ENCODE measurements at regions not wholly inside any gene's neighbourhood (a gene's known extent, or its start where the extent isn't known, plus 50 kb on each side); places are given as distances from the start of the nearest gene placed in this dataset.

DNA sequence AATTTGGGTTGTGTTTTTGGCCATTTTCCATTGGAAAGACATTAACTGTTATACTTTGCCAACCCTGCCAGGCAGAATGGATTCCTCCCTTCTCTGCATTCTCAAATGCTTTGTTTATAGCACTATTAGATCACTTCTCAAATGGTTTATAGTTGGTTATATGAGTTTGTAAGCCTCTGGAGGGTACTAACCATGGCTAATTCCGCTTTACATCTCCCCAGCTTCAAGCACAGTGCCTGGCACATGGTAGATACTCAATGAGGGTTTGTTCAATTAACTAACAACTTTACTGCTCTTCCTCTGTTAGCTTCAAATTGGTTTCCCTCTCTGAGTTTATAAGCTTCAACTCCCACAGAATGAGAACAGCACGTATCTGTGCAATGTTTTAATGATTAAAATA lies 213.5 kb downstream of the SOX11 start:
- ChIA-PET CTCF (no interaction called here), POLR2A (no interaction called here)
- no peak overlapping the region for H3K27ac Mint-ChIP-seq
- H3K27me3 Mint-ChIP-seq, result no peaks in the 10 kb centered on the region
- DNase-seq, result no peak
- H3K9me3 Mint-ChIP-seq, result peaks cover 2% of the 10 kb centered on the region
- H3K4me3 Mint-ChIP-seq, result no peak overlapping the region
- H3K4me1 Mint-ChIP-seq, result no peaks in the 10 kb centered on the region
- H3K36me3 Mint-ChIP-seq (ENCODE audit: low read depth), result no peaks in the 10 kb centered on the region

- Mint-ChIP-seq H3K9me3 (peaks cover 2% of the 10 kb centered on the region), H3K27ac (no peak overlapping the region), H3K36me3 (ENCODE audit: low read depth) (no peaks in the 10 kb centered on the region), H3K27me3 (no peaks in the 10 kb centered on the region), H3K4me1 (no peaks in the 10 kb centered on the region), H3K4me3 (no peak overlapping the region)
- CTCF ChIA-PET, result no interaction called here
- no peak for DNase-seq
- POLR2A ChIA-PET, result no interaction called here
These were observed 215.9 kb downstream of the SOX11 start for GRCh38 chr2:5908071-5908470.

- Mint-ChIP-seq H3K9me3 (peaks cover 3% of the 10 kb centered on the region), H3K27ac (no peak overlapping the region), H3K27me3 (no peaks in the 10 kb centered on the region), H3K36me3 (ENCODE audit: low read depth) (no peaks in the 10 kb centered on the region), H3K4me3 (no peak overlapping the region), H3K4me1 (no peaks in the 10 kb centered on the region)
- DNase-seq, result no peak
- CTCF ChIA-PET, result no interaction called here
- POLR2A ChIA-PET, result no interaction called here
These were observed 219.5 kb downstream of the SOX11 start for GRCh38 chr2:5911718-5912117.

DNA sequence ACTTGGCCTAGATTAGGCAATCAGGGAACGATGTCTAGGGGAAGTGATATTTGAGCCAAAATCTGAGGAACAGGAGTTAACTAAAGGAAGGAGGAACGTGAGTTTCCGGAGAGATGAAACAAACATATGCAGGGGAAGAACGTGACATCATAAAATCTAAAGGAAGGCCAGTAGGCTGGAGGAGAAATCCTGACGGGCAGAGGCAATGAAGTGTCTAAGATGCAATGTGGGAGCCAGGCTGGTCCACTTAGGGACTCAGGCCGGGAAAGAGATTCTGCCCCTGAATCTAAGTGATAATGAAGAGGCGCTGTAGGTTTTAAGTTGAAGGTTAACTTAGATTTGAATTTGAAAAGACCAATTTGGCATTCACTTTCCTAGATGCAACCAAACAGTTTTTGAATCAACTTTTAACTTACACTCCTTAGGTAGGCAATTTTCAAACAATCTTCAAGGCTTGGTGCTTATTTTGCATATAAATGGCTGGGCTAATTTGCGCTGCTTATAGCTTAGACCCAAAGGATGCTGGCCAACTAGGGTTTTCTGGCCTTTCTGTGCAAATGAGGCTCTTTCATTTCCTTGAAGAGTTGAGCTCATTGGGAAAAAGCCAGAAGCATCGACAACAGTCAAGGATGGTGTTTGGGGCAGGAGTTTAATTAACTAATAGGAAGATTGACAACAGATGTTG lies 221.7 kb downstream of the SOX11 start:
- no peaks in the 10 kb centered on the region for H3K36me3 Mint-ChIP-seq (ENCODE audit: low read depth)
- H3K27ac Mint-ChIP-seq, result no peak overlapping the region
- no peaks in the 10 kb centered on the region for H3K27me3 Mint-ChIP-seq
- no peak overlapping the region for H3K4me3 Mint-ChIP-seq
- ChIA-PET CTCF (no interaction called here), POLR2A (no interaction called here)
- H3K4me1 Mint-ChIP-seq, result no peaks in the 10 kb centered on the region
- no peak for DNase-seq
- H3K9me3 Mint-ChIP-seq, result peaks cover 2% of the 10 kb centered on the region

- H3K4me3 Mint-ChIP-seq, result no peak overlapping the region
- no peak overlapping the region for H3K27ac Mint-ChIP-seq
- H3K4me1 Mint-ChIP-seq, result no peaks in the 10 kb centered on the region
- peaks cover 2% of the 10 kb centered on the region for H3K9me3 Mint-ChIP-seq
- H3K36me3 Mint-ChIP-seq (ENCODE audit: low read depth), result no peaks in the 10 kb centered on the region
- CTCF ChIA-PET, result no interaction called here
- no peaks in the 10 kb centered on the region for H3K27me3 Mint-ChIP-seq
- no peak for DNase-seq
- POLR2A ChIA-PET, result no interaction called here
These were observed 222.8 kb downstream of the SOX11 start for GRCh38 chr2:5914811-5915611.

DNA sequence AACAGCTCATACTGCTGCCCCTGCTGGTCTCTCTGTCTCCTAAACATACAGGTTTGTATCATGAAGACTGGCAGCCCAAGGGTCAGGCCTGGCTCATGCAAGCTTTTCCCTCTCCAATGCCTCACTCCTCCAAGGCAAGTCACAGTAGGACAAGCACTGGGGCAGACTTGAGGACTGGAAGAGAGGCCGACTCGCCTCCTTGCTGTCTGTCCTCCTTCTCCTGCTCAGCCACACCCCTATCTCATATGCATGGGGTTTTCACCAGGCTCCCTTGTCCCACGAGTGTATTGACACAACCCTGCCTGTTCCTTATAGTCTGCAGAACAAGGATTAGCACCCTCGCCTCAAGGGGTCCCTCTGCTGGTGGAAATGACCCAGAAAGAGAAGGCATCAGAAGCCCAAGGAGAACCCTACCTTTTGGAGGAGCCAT lies 223.7 kb downstream of the SOX11 start:
- no peak for DNase-seq
- H3K36me3 Mint-ChIP-seq (ENCODE audit: low read depth), result no peaks in the 10 kb centered on the region
- CTCF ChIA-PET, result no interaction called here

GRCh38 chr2:5921081-5921642 lies 229.0 kb downstream of the SOX11 start:
- no peak for DNase-seq
- Mint-ChIP-seq H3K27ac (no peak overlapping the region), H3K36me3 (ENCODE audit: low read depth) (no peaks in the 10 kb centered on the region), H3K4me3 (no peak overlapping the region), H3K27me3 (no peaks in the 10 kb centered on the region), H3K4me1 (no peaks in the 10 kb centered on the region), H3K9me3 (peaks cover 6% of the 10 kb centered on the region)
- POLR2A ChIA-PET, result no interaction called here
- CTCF ChIA-PET, result no interaction called here

More for the DNA sequence above, 223.7 kb downstream of the SOX11 start:
- Mint-ChIP-seq H3K27ac (no peak overlapping the region), H3K27me3 (no peaks in the 10 kb centered on the region), H3K4me3 (no peak overlapping the region), H3K9me3 (peaks cover 2% of the 10 kb centered on the region), H3K4me1 (no peaks in the 10 kb centered on the region)
- POLR2A ChIA-PET, result no interaction called here

DNA sequence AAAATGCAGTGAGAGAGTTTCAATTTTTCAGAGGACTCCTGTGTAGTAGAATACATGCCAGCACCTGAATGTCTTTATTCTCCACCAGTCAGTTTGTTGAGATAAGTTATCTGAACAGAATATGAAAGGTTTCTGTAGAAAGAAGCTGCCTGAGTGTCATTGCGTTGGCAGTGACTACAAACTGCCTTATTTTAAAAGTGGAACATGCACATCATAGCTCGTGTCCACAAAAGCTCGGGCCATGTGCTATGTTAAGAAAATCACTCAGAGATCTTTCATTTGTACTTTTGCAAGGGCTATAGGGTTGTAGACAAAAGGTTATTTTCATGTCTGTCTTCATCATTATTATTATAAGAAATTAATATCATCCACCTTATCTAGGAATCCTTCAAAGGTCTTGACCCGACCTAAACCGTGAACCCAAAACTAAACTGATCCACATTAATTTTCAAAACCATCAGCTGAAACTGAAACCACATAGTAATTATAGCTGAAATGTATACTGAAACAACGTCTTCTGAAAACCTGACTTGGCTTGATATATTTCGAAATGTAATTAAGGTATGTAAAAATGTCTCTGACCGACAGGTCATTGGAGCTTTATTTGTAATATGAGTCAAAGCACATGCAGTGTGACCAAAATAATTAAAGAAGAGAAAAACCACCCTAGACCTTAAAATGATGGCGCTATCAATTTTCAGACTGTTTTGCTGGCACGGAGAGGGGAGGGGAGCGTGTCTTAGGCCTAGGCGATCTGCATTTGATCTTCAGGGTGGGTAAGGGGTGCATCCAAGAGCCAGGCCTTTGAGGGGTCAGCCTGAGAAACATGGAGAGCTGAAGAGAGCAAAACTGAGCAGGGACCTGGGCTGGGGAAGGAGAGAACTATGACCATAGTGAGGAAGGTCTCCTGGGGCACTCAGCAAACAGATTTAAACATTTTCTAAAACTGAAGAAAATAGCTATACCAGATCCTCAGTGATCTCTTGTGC lies 232.1 kb downstream of the SOX11 start:
- Mint-ChIP-seq H3K4me3 (no peak overlapping the region), H3K36me3 (ENCODE audit: low read depth) (no peaks in the 10 kb centered on the region), H3K27ac (no peak overlapping the region), H3K27me3 (no peaks in the 10 kb centered on the region), H3K9me3 (peaks cover 6% of the 10 kb centered on the region), H3K4me1 (no peaks in the 10 kb centered on the region)
- DNase-seq, result no peak
- ChIA-PET CTCF (no interaction called here), POLR2A (no interaction called here)

DNA sequence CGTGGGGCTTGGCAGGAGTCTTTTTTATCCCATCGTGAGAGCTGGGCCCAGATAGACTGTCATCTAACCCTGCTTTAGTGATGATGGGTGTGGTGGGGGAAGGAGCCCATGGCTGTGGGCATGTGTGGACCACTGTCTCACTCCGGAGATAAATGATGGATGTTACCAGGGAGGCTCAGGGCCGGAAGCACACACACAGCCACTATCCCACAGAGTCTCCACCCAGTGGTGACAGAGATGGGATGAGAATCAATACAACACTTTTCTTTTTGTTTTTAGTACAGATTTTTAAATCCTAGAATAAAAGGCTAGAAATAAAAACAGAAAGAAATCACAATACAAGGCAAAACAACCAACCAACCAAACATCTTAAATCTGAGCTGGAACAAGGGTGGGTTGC lies 233.4 kb downstream of the SOX11 start:
- Mint-ChIP-seq H3K9me3 (peaks cover 6% of the 10 kb centered on the region), H3K4me1 (no peaks in the 10 kb centered on the region), H3K4me3 (no peak overlapping the region), H3K27me3 (no peaks in the 10 kb centered on the region), H3K36me3 (ENCODE audit: low read depth) (no peaks in the 10 kb centered on the region), H3K27ac (no peak overlapping the region)
- CTCF ChIA-PET, result no interaction called here
- POLR2A ChIA-PET, result no interaction called here
- DNase-seq, result no peak

GRCh38 chr2:5926871-5927512 lies 234.8 kb downstream of the SOX11 start:
- Mint-ChIP-seq H3K9me3 (peaks cover 6% of the 10 kb centered on the region), H3K4me1 (no peaks in the 10 kb centered on the region), H3K27me3 (no peaks in the 10 kb centered on the region), H3K27ac (no peak overlapping the region), H3K4me3 (no peak overlapping the region), H3K36me3 (ENCODE audit: low read depth) (no peaks in the 10 kb centered on the region)
- CTCF ChIA-PET, result no interaction called here
- POLR2A ChIA-PET, result no interaction called here
- no peak for DNase-seq

GRCh38 chr2:5932556-5933469 lies 240.6 kb downstream of the SOX11 start:
- no peak for DNase-seq
- CTCF ChIA-PET, result no interaction called here
- Mint-ChIP-seq H3K36me3 (ENCODE audit: low read depth) (no peaks in the 10 kb centered on the region), H3K4me3 (no peak overlapping the region), H3K27ac (no peak overlapping the region), H3K27me3 (no peaks in the 10 kb centered on the region), H3K9me3 (peaks cover 3% of the 10 kb centered on the region), H3K4me1 (no peaks in the 10 kb centered on the region)
- POLR2A ChIA-PET, result no interaction called here

DNA sequence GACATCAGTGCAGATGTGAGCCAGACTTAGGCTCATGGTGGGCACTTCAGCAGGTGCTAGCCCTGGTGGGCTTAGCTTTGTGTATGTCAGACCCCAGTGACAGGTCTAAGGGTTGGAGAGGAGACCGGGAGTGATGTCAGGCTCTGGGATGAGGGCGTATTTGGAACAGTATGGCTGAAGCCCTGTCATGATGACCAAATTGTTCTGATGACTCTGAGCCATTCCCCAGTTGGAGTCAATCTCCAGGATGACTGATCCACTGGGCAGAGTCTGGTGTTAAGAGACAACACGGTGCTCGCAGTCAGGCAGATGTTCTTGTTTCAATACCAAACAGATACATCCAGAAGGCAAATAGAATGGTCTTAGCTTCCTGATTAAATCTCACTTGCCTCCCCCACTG lies 241.5 kb downstream of the SOX11 start:
- Mint-ChIP-seq H3K4me1 (no peaks in the 10 kb centered on the region), H3K36me3 (ENCODE audit: low read depth) (no peaks in the 10 kb centered on the region), H3K4me3 (no peak overlapping the region), H3K27me3 (no peaks in the 10 kb centered on the region), H3K27ac (no peak overlapping the region), H3K9me3 (peaks cover 3% of the 10 kb centered on the region)
- CTCF ChIA-PET, result no interaction called here
- POLR2A ChIA-PET, result no interaction called here
- no peak for DNase-seq
